K562 (cell line): ENCODE measurements at regions not wholly inside any gene's neighbourhood (a gene's known extent, or its start where the extent isn't known, plus 50 kb on each side); places are given as distances from the start of the nearest gene placed in this dataset.

Experiments
- ATAC-seq: fragments of 200-7000 bp; cut with Tn5 transposase; 3 replicates; pipeline ENCODE4 v1.9.1; 2020; ENCODE audit warnings: moderate library complexity
- BruUV-seq: library from RNA; stranded (reverse); fragments of 400-500 nt; replicated peaks from 2 replicates; lab custom pipeline; 2021; lab: Mats Ljungman, UMichigan
- CTCF ChIA-PET: fragments of 300-600 bp; formaldehyde crosslinking; extraction: SDS; loops from one replicate; lab custom pipeline; 2021; ENCODE audit warnings: low intra/inter-chr PET ratio; lab: Yijun Ruan, JAX
- POLR2A ChIA-PET: fragments of 300-600, 350-650 bp; sonication (Branson Sonifier 250); formaldehyde crosslinking; extraction: SDS; loops from one replicate; lab custom pipeline; 2021; ENCODE audit warnings: antibody characterized with exemption, inconsistent platforms; lab: Yijun Ruan, JAX
- DNase-seq, 4 experiments: peaks; one replicate each; pipeline versions ENCODE4 v3.0.0 to v3.0.0-alpha.2; 2011 to 2018; ENCODE audit warnings: low spot score in 3 of 4, mixed read lengths in 3 of 4; ENCODE audit errors: extremely low read depth in 1 of 4
- FAIRE-seq: peaks from 2 replicates; lab custom pipeline; 2011; peaks lifted over from hg19 to GRCh38; lab: Jason Lieb, UNC
- H2AFZ ChIP-seq: 2 replicates; pipeline ENCODE4 v1.6.0; 2011; ENCODE audit warnings: low read depth, low read length, control low read depth, inconsistent platforms
- H3K27ac ChIP-seq: fragments of 200-600 bp; 3 replicates; pipeline ENCODE4 v1.8.0; 2011; ENCODE audit warnings: low read depth, mild to moderate bottlenecking, control low read depth, inconsistent platforms, low read length, moderate library complexity, mixed read lengths; ENCODE audit errors: extremely low read depth
- H3K27me3 ChIP-seq, 2 experiments: fragments of 300-600 bp in 1 of 2; 2 replicates in 1 of 2; 3 replicates in 1 of 2; pipeline versions ENCODE4 v1.6.0 to v1.8.0; 2011; ENCODE audit warnings: inconsistent platforms in 2 of 2, low read length in 2 of 2, mild to moderate bottlenecking in 1 of 2, mixed read lengths in 1 of 2, moderate library complexity in 1 of 2; ENCODE audit not compliant: control insufficient read depth in 2 of 2, insufficient read depth in 2 of 2
- H3K36me3 ChIP-seq: fragments of 300-600 bp; 3 replicates; pipeline ENCODE4 v1.8.0; 2011; ENCODE audit warnings: mild to moderate bottlenecking, low read length, inconsistent platforms; ENCODE audit not compliant: control insufficient read depth, insufficient read depth
- H3K4me1 ChIP-seq, 2 experiments: fragments of 200-600 bp in 1 of 2; replicated peaks in 1 of 2; 2 replicates in 1 of 2; 3 replicates in 1 of 2; pipeline versions ENCODE4 v1.5.1 to v1.8.0; 2011; ENCODE audit warnings: inconsistent platforms in 2 of 2, low read length in 2 of 2, mild to moderate bottlenecking in 1 of 2, mixed read lengths in 1 of 2, moderate library complexity in 1 of 2; ENCODE audit not compliant: control insufficient read depth in 2 of 2, insufficient read depth in 2 of 2
- H3K4me2 ChIP-seq: 2 replicates; pipeline ENCODE4 v1.6.1; 2011; ENCODE audit warnings: low read length, control low read depth, inconsistent platforms, mixed read lengths; ENCODE audit not compliant: insufficient read depth
- H3K4me3 ChIP-seq: fragments of 200-600 bp; sonication (generic), shearing (Covaris generic); 2 replicates; pipeline ENCODE4 v1.5.1; 2016; ENCODE audit warnings: control low read depth, inconsistent platforms
- H3K79me2 ChIP-seq: fragments of 200-600 bp; 3 replicates; pipeline ENCODE4 v1.8.0; 2011; ENCODE audit warnings: low read length, inconsistent platforms; ENCODE audit not compliant: control insufficient read depth, insufficient read depth
- H3K9ac ChIP-seq, 2 experiments: 2 replicates each; pipeline versions ENCODE4 v1.6.0 to v1.6.1; 2011; ENCODE audit warnings: low read depth in 2 of 2, low read length in 2 of 2, control low read depth in 1 of 2, inconsistent platforms in 1 of 2, mild to moderate bottlenecking in 1 of 2, mixed read lengths in 1 of 2; ENCODE audit not compliant: insufficient read depth in 1 of 2
- H3K9me1 ChIP-seq: one replicate; pipeline ENCODE4 v1.6.0; 2011; ENCODE audit warnings: inconsistent platforms, mild to moderate bottlenecking, low read length, moderate library complexity; ENCODE audit not compliant: control insufficient read depth, insufficient read depth
- H3K9me3 ChIP-seq: replicated peaks from 2 replicates; pipeline ENCODE4 v1.5.1; 2011; ENCODE audit warnings: low read depth, low read length, inconsistent platforms; ENCODE audit not compliant: control insufficient read depth, insufficient read depth
- H4K20me1 ChIP-seq: replicated peaks from 2 replicates; pipeline ENCODE4 v1.6.1; 2011; ENCODE audit warnings: low read length, inconsistent platforms, mixed read lengths; ENCODE audit not compliant: control insufficient read depth, insufficient read depth
- HDGF ChIP-seq: fragments of 450-650 bp; IDR thresholded peaks from 2 replicates; pipeline ENCODE4 v1.6.1; 2016
- ZBED1 ChIP-seq: IDR thresholded peaks from 2 replicates; pipeline ENCODE4 v1.6.1; 2014
- ZNF347 ChIP-seq: fragments of 450-650 bp; formaldehyde crosslinking; IDR thresholded peaks from 2 replicates; pipeline ENCODE4 v1.4.0; 2020; ENCODE audit warnings: low read depth, mild to moderate bottlenecking, moderate library complexity
- ZNF592 ChIP-seq: fragments of 450-650 bp; IDR thresholded peaks from 2 replicates; pipeline ENCODE4 v1.6.1; 2017; ENCODE audit warnings: antibody characterized with exemption, mild to moderate bottlenecking
- WGBS: fragments of 100-300 bp; shearing (Covaris generic); methylation state at CpG from one replicate; pipeline ENCODE4 v1.1.6; 2016; ENCODE audit warnings: low coverage, mixed read lengths; ENCODE audit not compliant: insufficient coverage; ENCODE audit errors: missing lambda C conversion rate; 5-methylcytosine and 5-hydroxymethylcytosine counted together
- in situ Hi-C: fragments of 300-500 bp; cut with MboI; formaldehyde crosslinking; loops from 4 replicates; pipeline ENCODE4 v1.15.0; 2018; ENCODE audit warnings: inconsistent platforms, mixed read lengths
- intact Hi-C: fragments of 100-400 bp; cut with micrococcal nuclease; formaldehyde crosslinking; loops from 2 replicates; pipeline ENCODE4 v1.14.2; 2022
- TF ChIP-seq, protein P1 (sequence below): fragments of 450-650 bp; IDR thresholded peaks from 2 replicates; pipeline ENCODE4 v1.7.1; 2018; ENCODE audit warnings: mild to moderate bottlenecking, low read depth; ENCODE audit not compliant: partially characterized antibody
- TF ChIP-seq, protein P2 (sequence below), 3 experiments: fragments of 200-800 bp in 1 of 3; sonication (Bioruptor generic) in 1 of 3; sonication (generic) in 1 of 3; formaldehyde crosslinking in 1 of 3; IDR thresholded peaks; 2 replicates each; pipeline versions ENCODE4 v1.6.1 to v1.8.0; 2016 to 2022; ENCODE audit warnings: mild to moderate bottlenecking in 2 of 3, missing compliant biosample characterization in 2 of 3, missing genetic modification characterization in 2 of 3, missing genetic modification reagents in 1 of 3

DNA sequence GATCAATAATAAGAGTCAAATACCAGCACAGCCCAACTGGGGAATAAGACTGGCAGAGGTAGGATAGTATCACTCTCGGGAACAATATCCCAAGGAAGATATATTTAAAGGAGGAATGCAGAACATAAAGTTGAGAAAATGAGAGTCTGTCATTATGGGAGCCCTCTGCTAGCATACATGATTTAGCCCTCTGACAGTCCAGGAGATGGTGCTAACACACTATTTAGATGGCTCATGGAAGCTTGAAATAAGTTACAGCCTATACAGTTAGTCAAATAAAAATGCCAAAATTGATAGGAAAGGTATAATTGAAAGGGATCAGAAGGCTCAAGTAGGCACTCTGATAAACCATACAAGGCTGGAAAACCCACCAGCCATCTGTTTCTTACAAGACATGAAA lies 201.0 kb upstream of the NEIL3 start:
- no peaks in the 10 kb centered on the region for H3K79me2 ChIP-seq
- no peak overlapping the region for H3K4me2 ChIP-seq
- POLR2A ChIA-PET, result no interaction called here
- ATAC-seq (no peak), DNase-seq (no peak), FAIRE-seq (no peak)
- no peak overlapping the region for H3K9ac ChIP-seq
- no peaks in the 10 kb centered on the region for H3K9me3 ChIP-seq
- no peaks in the 10 kb centered on the region for H4K20me1 ChIP-seq
- H3K36me3 ChIP-seq, result no peaks in the 10 kb centered on the region
- no peak overlapping the region for H3K4me3 ChIP-seq
- TF ChIP-seq ZBED1 (no peak), HDGF (no peak), ZNF592 (no peak), ZNF347 (CRISPR knock-in tag) (no peak)
- TF ChIP-seq, protein P1, sequence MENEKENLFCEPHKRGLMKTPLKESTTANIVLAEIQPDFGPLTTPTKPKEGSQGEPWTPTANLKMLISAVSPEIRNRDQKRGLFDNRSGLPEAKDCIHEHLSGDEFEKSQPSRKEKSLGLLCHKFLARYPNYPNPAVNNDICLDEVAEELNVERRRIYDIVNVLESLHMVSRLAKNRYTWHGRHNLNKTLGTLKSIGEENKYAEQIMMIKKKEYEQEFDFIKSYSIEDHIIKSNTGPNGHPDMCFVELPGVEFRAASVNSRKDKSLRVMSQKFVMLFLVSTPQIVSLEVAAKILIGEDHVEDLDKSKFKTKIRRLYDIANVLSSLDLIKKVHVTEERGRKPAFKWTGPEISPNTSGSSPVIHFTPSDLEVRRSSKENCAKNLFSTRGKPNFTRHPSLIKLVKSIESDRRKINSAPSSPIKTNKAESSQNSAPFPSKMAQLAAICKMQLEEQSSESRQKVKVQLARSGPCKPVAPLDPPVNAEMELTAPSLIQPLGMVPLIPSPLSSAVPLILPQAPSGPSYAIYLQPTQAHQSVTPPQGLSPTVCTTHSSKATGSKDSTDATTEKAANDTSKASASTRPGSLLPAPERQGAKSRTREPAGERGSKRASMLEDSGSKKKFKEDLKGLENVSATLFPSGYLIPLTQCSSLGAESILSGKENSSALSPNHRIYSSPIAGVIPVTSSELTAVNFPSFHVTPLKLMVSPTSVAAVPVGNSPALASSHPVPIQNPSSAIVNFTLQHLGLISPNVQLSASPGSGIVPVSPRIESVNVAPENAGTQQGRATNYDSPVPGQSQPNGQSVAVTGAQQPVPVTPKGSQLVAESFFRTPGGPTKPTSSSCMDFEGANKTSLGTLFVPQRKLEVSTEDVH, result no peak
- TF ChIP-seq, protein P2, sequence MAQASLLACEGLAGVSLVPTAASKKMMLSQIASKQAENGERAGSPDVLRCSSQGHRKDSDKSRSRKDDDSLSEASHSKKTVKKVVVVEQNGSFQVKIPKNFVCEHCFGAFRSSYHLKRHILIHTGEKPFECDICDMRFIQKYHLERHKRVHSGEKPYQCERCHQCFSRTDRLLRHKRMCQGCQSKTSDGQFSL (CRISPR knock-in tag; IDR thresholded peaks at IDR 0.05), result no peak
- TF ChIP-seq, protein P2 (tag; IDR thresholded peaks at IDR 0.05), result no peak
- in situ Hi-C loops, result no loop called here
- CTCF ChIA-PET, result no interaction called here
- no TSS peak for BruUV-seq
- 0% methylated on average over 1 of the region's 1 CpG for WGBS
- H3K4me1 ChIP-seq, result no peaks in the 10 kb centered on the region
- no peak overlapping the region for H2AFZ ChIP-seq
- intact Hi-C loops, result no loop called here
- H3K27me3 ChIP-seq, result no peaks in the 10 kb centered on the region
- H3K27ac ChIP-seq, result no peak overlapping the region
- no peaks in the 10 kb centered on the region for H3K9me1 ChIP-seq
